ENCODE measurements at regions not wholly inside any gene's neighbourhood (a gene's known extent, or its start where the extent isn't known, plus 50 kb on each side); places are given as distances from the start of the nearest gene placed in this dataset.
"Not testable (repeated sequence)": the region's sequence is repeated elsewhere in the genome, so short reads cannot be mapped to it uniquely, and the experiment has no call there.

DNA sequence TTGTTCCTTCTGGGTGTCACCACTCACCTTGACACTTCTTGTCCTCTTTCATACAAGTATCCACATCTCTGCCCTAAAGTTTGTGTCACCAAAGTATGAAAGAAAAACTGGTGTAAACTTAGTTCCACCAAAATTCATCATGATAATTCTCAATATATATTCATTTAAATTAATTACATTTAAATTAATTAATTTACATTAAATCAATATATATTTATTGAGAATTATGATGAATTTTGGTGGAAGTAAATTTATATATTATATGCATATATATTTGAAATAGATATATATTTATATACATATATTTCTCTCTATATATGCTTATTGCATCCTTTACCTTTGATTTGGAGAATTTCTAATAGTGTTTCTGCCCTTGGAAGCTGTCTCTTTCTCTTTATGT lies 828.3 kb downstream of the PDCD6IP start:
- no peak for DNase-seq (ENCODE audit: low read depth in 2 of 2)

DNA sequence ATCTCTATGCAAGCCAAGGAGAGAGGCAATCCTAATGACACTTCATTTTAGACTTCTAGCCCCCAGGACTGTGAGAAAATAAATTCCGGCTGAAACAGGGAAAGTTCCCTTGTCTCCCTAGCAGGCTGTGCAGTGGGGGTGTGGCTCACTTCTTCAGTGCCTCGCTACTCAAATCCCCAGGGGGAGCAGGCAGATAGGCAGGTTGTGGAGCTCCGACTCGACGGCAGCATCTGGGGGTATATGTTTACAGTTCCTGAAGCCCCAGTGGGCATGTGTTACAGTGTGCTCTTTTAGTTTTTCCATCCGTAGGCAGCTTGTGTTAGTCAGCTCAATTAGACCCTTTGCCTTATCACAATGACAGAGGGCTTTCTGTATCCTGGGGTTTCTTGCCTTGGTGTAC lies 836.5 kb downstream of the PDCD6IP start:
- DNase-seq (ENCODE audit: low read depth in 2 of 2), result no peak

DNA sequence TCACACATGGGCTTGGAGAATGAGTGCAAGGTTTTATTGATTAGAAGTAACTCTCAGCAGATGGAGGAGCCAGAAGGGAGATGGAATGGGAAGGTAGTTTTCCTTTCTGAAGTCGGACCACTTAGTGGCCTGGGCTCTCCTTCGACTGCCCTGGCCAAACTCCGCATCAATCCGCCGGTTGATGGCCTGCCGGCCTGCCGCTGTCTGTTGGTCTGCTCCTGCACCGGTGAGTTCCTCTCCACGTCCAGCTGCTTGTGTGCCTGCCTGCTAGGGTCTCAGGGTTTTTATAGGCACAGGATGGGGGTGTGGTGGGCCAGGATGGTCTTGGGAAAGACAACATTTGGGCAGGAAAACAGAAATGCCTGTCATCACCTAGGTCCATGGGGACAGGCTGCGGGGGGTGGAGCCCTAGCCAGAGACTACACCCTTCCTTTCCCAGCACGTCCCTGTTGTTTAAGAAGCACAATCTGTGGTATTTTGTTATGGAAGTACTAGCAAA lies 837.0 kb downstream of the PDCD6IP start:
- no peak for DNase-seq (ENCODE audit: low read depth in 2 of 2)

DNA sequence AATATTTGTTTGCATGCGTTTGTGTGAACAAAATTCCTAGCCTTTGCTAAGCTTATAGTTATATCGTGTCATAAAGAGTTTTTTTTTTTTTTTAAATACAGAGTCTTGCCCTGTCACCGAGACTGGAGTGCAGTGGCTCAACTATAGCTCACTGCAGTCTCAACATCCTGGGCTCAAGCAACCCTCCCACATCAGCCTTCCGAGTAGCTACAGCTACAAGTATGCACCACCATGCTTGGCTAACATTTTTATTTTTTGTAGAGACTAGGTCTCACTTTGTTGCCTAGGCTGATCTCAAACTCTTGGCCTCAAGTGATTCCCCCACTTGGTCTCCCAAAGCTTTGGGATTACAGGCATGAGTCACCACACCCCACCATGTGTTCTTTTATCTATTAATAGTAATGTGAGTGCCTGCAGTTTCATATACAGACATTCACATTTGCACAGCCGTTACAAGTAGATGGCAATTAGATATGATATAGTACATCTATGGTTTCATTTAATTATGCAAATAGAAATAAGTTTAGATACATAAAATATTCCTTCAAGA lies 848.6 kb downstream of the PDCD6IP start:
- no peak for DNase-seq (ENCODE audit: low read depth in 2 of 2)

DNA sequence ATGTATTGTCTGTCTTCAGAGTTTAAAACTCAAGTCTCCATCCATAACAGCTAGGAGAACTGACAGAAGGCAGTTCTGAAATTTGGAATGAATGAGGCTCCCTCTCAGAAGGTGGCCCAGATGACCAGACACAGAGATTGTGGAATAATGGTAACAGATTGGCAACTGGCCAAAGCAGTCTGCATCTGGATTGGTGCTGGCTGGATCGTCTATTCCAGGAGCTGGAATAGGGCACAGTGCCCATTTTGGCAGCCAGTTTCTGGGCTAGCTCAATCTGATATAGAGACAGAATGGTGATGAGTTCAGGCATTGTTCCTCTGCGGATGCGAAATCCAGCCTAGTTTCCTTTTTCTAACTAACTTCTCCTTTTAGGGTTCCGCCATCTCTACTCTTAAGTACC lies 851.7 kb downstream of the PDCD6IP start:
- DNase-seq (ENCODE audit: low read depth in 2 of 2), result no peak

DNA sequence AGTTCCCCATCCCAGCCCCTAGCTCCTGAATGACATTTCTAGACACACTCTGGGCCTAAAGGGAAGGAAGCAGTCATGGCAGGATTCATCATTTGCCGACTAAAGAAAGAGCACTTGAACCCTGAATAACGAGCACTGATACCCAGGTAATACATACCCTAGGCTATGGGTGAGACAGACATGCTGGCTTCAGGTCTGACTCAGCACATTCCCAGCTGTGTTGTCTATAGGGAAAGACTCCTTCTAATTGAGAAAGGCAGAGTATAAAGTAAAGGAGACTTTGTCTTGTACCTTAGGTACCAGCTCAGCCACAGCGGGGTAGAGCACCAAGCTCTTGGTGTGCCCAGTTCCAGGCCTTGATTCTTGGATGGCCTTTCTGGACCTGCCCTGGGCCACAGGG lies 870.5 kb downstream of the PDCD6IP start:
- no peak for DNase-seq (ENCODE audit: low read depth in 2 of 2)

DNA sequence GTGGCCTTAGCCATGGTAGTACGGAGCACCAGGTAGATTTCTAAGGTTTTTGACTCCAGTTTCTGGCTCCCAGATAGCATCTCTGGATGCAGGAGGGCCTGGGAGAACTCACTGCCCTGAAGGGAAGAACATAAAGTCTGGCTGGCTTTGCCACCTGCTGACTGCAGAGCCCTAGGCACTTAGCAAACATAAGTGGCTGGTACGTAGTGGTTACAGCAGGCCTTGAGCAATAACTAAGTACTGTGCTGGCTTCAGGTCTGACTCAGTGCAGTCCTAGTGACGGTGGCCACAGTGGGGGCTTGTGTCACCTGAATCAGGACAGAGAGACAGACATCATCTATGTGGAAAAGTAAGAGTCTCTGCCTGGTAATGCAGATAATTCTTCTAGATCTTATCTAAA lies 871.1 kb downstream of the PDCD6IP start:
- no peak for DNase-seq (ENCODE audit: low read depth in 2 of 2)

DNA sequence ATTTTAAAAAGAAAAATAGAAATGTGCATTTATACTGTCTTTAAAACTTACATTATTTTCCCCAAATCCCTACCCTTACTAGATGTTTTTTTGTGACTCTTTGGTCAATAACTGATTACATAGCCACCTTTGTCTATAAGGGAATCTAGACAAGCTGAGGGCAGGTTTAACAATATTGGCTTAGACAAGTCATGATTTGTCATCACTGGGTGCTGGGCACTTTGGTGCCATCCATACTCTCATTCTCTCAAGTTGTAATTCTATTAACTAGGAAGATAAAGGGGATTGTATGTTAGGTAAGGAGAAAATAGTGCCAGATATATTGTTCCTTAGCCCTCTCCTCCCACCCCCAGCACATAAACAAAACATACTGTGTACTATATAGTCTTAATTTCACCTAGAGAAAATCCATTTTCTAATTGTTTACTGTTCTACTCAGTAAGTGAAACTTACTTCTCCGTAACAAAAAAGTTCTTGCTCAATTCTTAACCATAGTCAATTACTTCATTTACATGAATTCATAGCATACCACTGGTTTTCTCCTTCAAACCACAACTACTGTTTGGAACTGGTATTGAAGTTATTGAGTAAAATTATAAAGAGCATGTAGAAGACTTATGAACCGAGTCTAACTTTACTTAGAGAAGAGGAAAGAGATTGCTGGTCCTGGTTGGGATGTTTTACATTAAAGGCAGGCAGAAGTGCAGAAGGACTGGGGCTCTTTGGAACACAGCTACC lies 877.1 kb downstream of the PDCD6IP start:
- no peak for DNase-seq (ENCODE audit: low read depth in 2 of 2)

DNA sequence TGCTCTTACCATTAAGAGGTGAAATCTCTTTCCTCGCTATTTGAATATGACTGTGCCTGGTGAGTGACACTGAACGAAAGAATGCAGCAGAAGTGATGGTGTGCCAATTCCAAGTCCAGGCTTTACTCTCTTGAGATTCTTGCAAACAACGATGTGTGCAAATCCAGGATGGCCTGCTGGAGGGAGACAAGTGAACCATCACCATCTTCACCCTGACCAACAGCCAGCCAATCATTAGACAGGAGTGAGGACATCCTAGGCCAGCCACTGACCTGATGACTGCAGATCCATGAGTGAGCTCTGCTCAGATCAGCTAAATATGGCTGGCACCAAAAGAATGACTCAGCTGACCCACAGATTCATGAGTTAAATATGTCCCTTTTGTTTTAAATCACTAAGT lies 878.0 kb downstream of the PDCD6IP start:
- DNase-seq (ENCODE audit: low read depth in 2 of 2), result no peak

DNA sequence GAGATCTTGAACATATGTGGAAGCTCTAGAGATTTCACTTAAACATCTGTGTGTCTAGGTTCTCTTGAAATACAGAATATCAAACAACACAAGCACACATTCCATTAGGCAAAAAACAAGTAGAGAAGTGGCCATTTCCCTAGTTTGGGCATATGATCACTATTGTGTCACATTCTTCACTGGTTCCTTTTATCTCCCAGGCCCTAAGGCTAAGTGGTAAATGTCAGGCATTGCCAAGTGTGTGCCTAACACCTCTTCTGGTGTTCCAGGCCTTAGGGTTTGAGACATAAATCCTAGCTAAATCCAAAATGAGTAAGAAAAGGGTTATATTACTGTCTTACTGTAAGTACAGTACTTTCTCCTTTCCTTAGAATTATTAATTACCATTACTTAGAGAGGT lies 880.1 kb downstream of the PDCD6IP start:
- DNase-seq (ENCODE audit: low read depth in 2 of 2), result no peak

DNA sequence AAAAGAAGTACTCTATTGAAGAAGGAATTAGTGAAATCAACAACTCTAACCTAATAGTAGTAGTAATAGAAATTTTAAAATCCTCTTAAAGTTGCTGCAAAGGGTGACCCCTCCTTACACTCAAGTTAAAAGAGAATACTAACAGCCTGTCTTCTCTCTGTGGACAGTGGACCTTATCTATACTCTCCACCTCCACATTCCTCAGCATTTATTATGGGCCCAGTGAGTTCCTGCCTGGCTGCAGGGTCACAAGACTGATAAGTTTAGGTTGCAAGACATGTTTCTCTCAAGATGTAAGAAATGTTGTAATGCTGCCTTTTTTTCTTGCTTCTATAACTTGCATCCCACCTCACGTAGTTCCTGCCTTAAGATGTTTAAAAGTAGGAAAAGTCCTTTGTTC lies 880.6 kb downstream of the PDCD6IP start:
- not testable (repeated sequence) for DNase-seq (ENCODE audit: low read depth in 2 of 2)

DNA sequence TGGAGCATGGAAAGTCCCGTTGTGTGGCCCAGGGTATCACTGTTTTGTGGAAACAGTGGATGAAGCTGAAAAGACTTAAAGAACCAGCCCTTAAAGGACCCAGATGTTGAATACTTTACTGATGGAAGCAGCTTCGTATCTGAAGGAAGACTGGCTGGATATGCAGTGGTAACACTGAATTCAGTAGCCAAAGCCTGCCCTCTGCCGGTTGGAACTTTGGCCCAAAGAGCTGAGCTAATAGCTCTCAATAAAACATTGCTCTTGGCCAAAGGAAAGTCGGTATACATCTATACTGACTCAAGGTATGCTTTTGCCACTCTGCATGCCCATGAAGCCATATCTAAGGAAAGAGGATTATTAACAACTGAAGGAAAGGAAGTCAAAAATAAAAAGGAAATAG lies 885.4 kb downstream of the PDCD6IP start:
- no peak for DNase-seq (ENCODE audit: low read depth in 2 of 2)

DNA sequence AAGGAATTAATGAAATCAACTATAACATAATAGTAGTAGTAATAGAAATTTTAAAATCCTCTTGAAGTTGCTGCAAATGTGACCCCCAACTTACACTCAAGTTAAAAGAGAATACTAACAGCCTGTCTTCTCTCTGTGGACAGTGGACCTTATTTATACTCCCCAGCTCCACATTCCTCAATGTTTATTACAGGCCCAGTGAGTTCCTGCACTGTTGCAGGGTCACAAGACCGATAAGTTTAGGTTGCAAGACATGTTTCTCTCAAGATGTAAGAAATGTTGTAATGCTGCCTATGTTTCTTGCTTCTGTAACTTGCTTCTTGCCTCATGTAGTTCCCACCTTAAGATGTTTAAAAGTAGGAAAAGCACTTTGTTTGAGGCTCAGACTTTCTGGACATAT lies 888.1 kb downstream of the PDCD6IP start:
- no peak for DNase-seq (ENCODE audit: low read depth in 2 of 2)

DNA sequence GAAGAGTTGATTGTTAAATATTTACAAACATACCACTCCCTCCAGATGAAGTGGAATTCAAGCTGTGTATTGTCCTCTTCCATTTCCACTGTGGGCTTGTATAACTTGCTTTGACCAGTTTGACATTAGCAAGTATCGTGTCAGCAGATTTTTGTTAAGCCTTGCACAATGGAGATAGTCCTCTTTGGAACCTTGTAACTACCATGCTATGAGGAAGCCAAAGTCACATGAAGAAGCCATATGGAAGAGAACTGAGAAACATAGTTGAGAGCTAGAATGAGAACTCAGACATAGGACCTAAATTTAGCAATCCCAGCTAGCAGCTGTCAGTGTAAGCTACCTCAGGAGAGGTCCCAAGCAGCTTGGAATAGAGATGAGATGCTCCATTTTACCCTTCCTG lies 889.2 kb downstream of the PDCD6IP start:
- no peak for DNase-seq (ENCODE audit: low read depth in 2 of 2)

DNA sequence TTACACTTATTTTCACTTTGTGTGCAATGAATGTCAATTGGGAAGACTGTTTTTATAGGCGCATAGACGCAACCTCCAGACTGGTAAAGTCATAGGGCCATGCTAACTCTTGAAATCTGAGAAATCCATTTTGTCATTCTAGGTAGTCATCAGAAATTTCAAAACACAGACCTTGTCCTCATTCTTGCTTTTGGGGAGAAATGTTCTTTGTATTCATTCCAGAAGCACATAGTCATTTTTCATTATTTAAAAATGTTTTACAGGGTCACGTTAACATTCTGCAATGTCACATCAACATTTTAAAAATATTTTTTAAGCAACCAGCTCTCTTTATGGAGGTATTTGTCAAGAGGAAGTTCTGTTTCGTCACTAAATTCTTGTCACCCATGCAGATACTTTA lies 898.4 kb downstream of the PDCD6IP start:
- no peak for DNase-seq (ENCODE audit: low read depth in 2 of 2)

DNA sequence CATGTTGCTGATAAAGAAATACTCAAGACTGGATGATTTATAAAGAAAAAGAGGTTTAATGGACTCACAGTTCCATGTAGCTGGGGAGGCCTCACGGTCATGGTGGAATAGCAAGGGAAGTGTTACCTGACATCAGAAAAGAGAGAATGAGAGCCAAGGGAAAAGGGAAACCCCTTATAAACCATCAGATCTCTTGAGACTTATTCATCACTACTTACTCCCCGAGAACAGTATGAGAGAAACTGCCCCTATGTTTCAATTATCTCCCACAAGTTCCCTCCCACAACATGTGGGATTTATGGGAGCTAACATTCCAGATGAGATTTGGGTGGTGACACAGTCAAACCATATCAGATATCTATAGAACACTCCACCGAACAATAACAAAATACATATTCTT lies 904.6 kb downstream of the PDCD6IP start:
- no peak for DNase-seq (ENCODE audit: low read depth in 2 of 2)

DNA sequence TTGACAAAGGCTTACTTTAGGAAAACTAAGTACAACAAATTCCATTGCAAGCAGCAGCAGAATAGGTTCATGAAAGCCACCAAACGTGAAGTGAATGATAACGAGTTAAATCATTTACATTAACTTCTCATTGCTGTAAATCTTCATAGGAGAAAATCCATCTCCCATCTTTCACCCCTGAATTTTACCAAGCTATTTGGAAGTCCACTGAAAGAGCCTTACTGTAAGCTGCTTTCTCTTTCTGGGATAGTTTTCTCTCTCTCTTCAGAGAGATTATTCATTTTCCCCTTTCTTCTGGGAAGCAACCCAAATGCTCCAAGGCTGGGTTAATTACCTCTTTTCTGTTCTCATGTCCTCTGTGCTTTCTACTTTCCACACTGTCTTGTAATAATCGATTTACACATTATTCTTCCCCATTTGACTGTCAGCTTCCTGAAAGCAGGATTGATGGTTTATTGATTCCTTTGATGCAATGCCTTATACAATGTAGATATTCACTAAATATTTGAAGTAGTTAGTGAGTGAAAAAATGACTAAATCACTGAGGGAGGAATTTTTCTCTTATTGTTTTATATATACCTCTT lies 914.3 kb upstream of the ARPP21 start:
- no peak for DNase-seq (ENCODE audit: low read depth in 2 of 2)

DNA sequence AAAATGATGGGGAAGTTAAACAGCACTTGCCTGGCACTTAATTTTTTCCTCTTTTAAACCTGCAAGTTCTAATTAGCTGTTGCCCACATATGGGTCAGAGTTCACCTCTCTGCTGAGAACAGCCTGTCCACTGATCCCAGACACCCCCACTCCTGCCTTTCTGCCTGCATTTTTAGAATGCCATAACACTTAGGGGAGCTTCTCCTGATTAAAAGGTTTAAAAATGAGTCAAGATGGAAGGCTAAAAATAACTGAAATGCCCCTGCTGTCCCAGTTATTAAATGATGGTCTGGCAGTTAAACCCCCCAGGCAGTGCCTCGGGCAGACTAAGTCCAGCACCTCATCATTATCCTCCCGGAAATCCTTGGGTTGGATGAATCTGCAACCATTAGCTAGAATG lies 913.6 kb upstream of the ARPP21 start:
- DNase-seq (ENCODE audit: low read depth in 2 of 2), result no peak

DNA sequence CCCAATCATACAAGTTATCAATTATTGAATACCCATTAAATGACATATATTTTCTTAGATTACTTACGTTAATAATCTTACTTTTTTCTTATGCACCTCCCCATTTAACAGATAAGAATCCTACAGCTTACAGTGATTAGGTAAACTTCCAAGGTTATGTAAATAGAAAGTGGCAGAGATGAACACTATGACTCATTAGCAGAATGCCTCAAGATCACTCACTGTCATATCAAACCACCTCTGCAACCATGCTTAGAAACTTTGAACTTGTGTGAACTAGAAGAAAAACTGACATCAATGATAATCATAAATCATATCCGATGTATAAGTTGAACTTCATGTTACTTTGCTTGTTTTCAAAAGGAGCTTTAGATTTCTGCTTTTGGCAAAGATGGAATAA lies 911.6 kb upstream of the ARPP21 start:
- DNase-seq (ENCODE audit: low read depth in 2 of 2), result no peak

DNA sequence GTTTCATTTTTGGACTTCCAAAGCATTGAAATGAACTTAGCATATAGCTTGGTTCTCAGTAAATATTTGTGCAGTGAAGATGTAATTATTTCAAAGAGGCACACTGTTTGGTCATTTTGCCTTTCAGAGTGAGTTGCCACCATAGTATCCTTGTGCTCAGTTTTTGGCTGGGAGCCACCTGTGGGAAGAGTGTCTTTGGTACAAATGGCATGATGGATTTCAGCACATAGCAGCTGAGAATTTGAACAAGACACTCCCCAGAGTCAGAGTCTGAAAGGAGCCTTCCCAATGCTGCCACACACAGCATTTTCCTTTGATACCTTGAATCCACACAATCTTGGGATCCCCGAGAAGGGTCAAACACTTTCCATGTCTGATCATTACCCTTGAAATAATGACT lies 897.2 kb upstream of the ARPP21 start:
- DNase-seq (ENCODE audit: low read depth in 2 of 2), result no peak

DNA sequence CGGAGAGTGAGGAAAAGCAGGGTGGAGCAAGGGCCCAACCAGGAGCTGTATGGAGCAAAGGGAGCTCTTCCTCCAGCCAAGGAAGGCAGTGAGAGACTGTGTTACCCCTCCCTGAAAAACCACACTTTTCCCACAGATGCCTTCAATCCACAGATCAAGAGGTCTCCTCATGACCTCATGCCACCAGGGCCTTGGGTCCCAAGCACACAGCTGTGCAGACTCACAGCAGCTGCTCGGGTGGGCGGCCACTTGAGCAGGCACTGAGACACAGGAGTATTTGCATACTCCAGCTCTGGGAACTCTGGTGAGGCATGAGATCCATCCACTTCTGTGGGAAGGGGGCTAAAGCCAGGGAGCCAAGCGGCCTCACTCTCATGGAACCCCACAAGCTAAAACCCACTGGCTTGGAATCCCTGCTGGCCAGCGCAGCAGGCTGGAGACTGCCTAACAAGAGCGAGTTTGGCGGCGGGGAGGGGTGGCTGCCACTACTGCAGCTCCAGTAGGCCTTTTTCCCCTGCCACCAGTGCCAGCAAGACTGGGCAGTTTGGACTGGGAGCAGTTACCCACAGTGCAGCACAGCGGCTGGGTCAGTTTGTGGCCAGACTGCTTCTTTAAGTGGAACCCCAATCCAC lies 880.6 kb upstream of the ARPP21 start:
- DNase-seq (ENCODE audit: low read depth in 2 of 2), result no peak

DNA sequence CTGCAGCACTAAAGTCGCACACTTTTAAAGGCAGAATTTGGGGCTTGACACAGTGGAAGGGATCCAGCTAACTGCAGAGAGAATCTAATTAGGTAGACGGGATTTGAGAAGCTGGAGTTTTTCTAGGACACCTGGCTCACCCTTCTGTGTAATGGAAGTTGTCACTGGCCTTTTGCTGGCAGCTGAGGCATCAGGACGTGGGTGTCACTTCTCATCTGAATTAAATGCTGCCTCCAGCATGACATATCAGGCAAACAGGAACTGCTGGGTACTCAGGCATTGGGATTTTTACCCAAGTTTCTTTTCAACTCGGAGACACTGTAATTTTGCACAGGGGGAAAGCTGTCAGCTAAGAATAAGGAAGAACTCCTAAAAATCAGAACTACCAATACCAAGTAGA lies 861.9 kb upstream of the ARPP21 start:
- no peak for DNase-seq (ENCODE audit: low read depth in 2 of 2)

DNA sequence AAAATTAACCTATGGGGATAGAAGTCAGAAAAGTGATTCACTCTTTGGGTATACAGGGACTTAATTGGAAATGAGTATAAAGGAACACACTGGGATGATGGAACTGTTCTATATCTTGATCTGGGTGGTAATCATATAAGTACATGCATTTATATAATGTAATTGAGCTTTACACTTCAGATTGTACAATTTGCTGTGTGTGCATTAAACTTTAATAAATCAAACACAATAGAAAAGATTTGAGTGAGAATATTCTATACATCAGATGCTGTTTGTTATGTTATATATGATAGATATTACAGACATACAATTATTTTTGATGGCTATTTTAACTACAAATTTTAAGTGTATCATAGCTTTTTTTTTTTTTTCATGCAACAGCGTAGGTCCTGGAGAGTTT lies 860.2 kb upstream of the ARPP21 start:
- DNase-seq (ENCODE audit: low read depth in 2 of 2), result no peak

All from activated CD8-positive, alpha-beta memory T cell treated with anti-CD3 and anti-CD28 coated beads for 4 hours (primary cell).